SK-N-SH (cell line): ENCODE measurements at regions not wholly inside any gene's neighbourhood (a gene's known extent, or its start where the extent isn't known, plus 50 kb on each side); places are given as distances from the start of the nearest gene placed in this dataset.

ENCODE experiments used
- CTCF ChIA-PET: fragments of 300-600, 350-600 bp; formaldehyde crosslinking; extraction: SDS; loops from one replicate; lab custom pipeline; 2021; lab: Yijun Ruan, JAX
- POLR2A ChIA-PET: fragments of 350-600 bp; sonication (Branson Sonifier 250); formaldehyde crosslinking; extraction: SDS; loops from one replicate; lab custom pipeline; 2020; ENCODE audit warnings: antibody characterized with exemption, inconsistent platforms; lab: Yijun Ruan, JAX
- DNase-seq: peaks from one replicate; pipeline ENCODE4 v3.0.0; 2012
- H2AFZ ChIP-seq: fragments of 200-600 bp; sonication (generic); 2 replicates; pipeline ENCODE4 v1.8.1; 2016; ENCODE audit warnings: antibody characterized with exemption, mild to moderate bottlenecking, low read depth
- H3F3A ChIP-seq: fragments of 200-600 bp; sonication (generic); replicated peaks from 2 replicates; pipeline ENCODE3; 2016; ENCODE audit warnings: antibody characterized with exemption, mild to moderate bottlenecking; ENCODE audit not compliant: insufficient read depth
- H3K27ac ChIP-seq, 2 experiments: fragments of 200-500 bp in 1 of 2; fragments of 200-600 bp in 1 of 2; sonication (Bioruptor generic) in 1 of 2; sonication (generic), shearing (Covaris generic) in 1 of 2; 2 replicates each; pipeline versions ENCODE4 v1.5.1 to v1.6.1; 2014 to 2016; ENCODE audit warnings: low read depth in 2 of 2, inconsistent platforms in 1 of 2, low read length in 1 of 2, mild to moderate bottlenecking in 1 of 2, mixed read lengths in 1 of 2
- H3K27me3 ChIP-seq: fragments of 200-600 bp; sonication (generic), shearing (Covaris generic); 2 replicates; pipeline ENCODE4 v1.6.1; 2016; ENCODE audit warnings: mixed run types; ENCODE audit not compliant: insufficient read depth
- H3K36me3 ChIP-seq, 2 experiments: fragments of 200-500 bp in 1 of 2; fragments of 200-600 bp in 1 of 2; sonication (Bioruptor generic) in 1 of 2; sonication (generic) in 1 of 2; replicated peaks in 1 of 2; 2 replicates each; pipeline versions ENCODE3 to v1.5.1; 2014 to 2016; ENCODE audit warnings: low read length in 1 of 2, mild to moderate bottlenecking in 1 of 2; ENCODE audit not compliant: insufficient read depth in 2 of 2, control insufficient read depth in 1 of 2
- H3K4me1 ChIP-seq, 2 experiments: fragments of 200-500 bp in 1 of 2; fragments of 200-600 bp in 1 of 2; sonication (Bioruptor generic) in 1 of 2; sonication (generic), shearing (Covaris generic) in 1 of 2; 2 replicates each; pipeline versions ENCODE4 v1.5.1 to v1.6.1; 2014 to 2016; ENCODE audit warnings: low read depth in 1 of 2, low read length in 1 of 2, mixed run types in 1 of 2; ENCODE audit not compliant: insufficient read depth in 2 of 2, control insufficient read depth in 1 of 2
- H3K4me2 ChIP-seq: fragments of 200-600 bp; sonication (generic), shearing (Covaris generic); 2 replicates; pipeline ENCODE4 v1.6.1; 2017; ENCODE audit warnings: mixed run types
- H3K4me3 ChIP-seq, 2 experiments: fragments of 200-500 bp in 1 of 2; fragments of 200-600 bp in 1 of 2; sonication (Bioruptor generic) in 1 of 2; sonication (generic), shearing (Covaris generic) in 1 of 2; 2 replicates each; pipeline versions ENCODE4 v1.5.1 to v1.8.1; 2014 to 2016; ENCODE audit warnings: low read depth in 2 of 2, inconsistent platforms in 1 of 2, low read length in 1 of 2, mild to moderate bottlenecking in 1 of 2, mixed read lengths in 1 of 2, moderate library complexity in 1 of 2
- H3K79me2 ChIP-seq: fragments of 200-600 bp; sonication (generic); 2 replicates; pipeline ENCODE4 v1.8.1; 2017; ENCODE audit warnings: mild to moderate bottlenecking; ENCODE audit not compliant: insufficient read depth
- H3K9ac ChIP-seq: fragments of 200-600 bp; sonication (generic); 2 replicates; pipeline ENCODE4 v1.6.1; 2017; ENCODE audit warnings: mixed run types
- H3K9me2 ChIP-seq: fragments of 200-600 bp; sonication (generic); 2 replicates; pipeline ENCODE4 v1.6.1; 2017; ENCODE audit warnings: mixed run types
- H3K9me3 ChIP-seq: fragments of 200-600 bp; sonication (generic); 2 replicates; pipeline ENCODE4 v1.6.1; 2017; ENCODE audit warnings: mixed run types, mild to moderate bottlenecking, moderate library complexity
- H4K20me1 ChIP-seq: fragments of 200-600 bp; sonication (generic); 2 replicates; pipeline ENCODE4 v1.6.1; 2017; ENCODE audit warnings: mild to moderate bottlenecking, mixed run types; ENCODE audit not compliant: insufficient read depth
- CHD2 ChIP-seq: fragments of 150-350 bp; IDR thresholded peaks from 2 replicates; pipeline ENCODE4 v1.6.1; 2018; ENCODE audit warnings: low read length; ENCODE audit not compliant: partially characterized antibody
- CTCF ChIP-seq: fragments of 200-600 bp; sonication (generic); IDR thresholded peaks from 2 replicates; pipeline ENCODE4 v1.6.1; 2017; ENCODE audit warnings: antibody characterized with exemption, mild to moderate bottlenecking, moderate library complexity
- ELF1 ChIP-seq: IDR thresholded peaks from 2 replicates; pipeline ENCODE4 v1.4.0; 2012
- EP300 ChIP-seq, 2 experiments: IDR thresholded peaks; 2 replicates each; pipeline versions ENCODE4 v1.4.0 to v1.6.1; 2012; ENCODE audit warnings: borderline replicate concordance in 1 of 2, low read depth in 1 of 2, low read length in 1 of 2
- FOXJ3 ChIP-seq: sonication (generic); formaldehyde crosslinking; IDR thresholded peaks from 2 replicates; pipeline ENCODE4 v1.5.1; 2020; ENCODE audit warnings: mild to moderate bottlenecking, missing genetic modification reagents
- FOXM1 ChIP-seq: IDR thresholded peaks from 2 replicates; pipeline ENCODE4 v1.4.0; 2012; ENCODE audit warnings: low read depth, mild to moderate bottlenecking
- GABPA ChIP-seq: IDR thresholded peaks from 2 replicates; pipeline ENCODE4 v1.4.0; 2012; ENCODE audit warnings: low read depth, mild to moderate bottlenecking
- GATA2 ChIP-seq: sonication (generic); formaldehyde crosslinking; IDR thresholded peaks from 2 replicates; pipeline ENCODE4 v1.5.0; 2020; ENCODE audit warnings: mild to moderate bottlenecking, missing genetic modification reagents
- IRF3 ChIP-seq: fragments of 150-350 bp; IDR thresholded peaks from 2 replicates; pipeline ENCODE4 v1.6.1; 2016; ENCODE audit warnings: mild to moderate bottlenecking, low read depth, low read length
- JUND ChIP-seq: IDR thresholded peaks from 2 replicates; pipeline ENCODE4 v1.4.0; 2012
- MEF2A ChIP-seq: IDR thresholded peaks from 2 replicates; pipeline ENCODE4 v1.4.0; 2012; ENCODE audit warnings: low read depth, borderline replicate concordance
- MXI1 ChIP-seq: IDR thresholded peaks from 2 replicates; pipeline ENCODE4 v1.6.1; 2012; ENCODE audit warnings: mild to moderate bottlenecking, low read depth, low read length, improper control_type of control experiment
- NFIC ChIP-seq: IDR thresholded peaks from 2 replicates; pipeline ENCODE4 v1.4.0; 2012; ENCODE audit warnings: borderline replicate concordance
- RXRA ChIP-seq: IDR thresholded peaks from 2 replicates; pipeline ENCODE4 v1.4.0; 2012; ENCODE audit warnings: low read depth, mild to moderate bottlenecking, borderline replicate concordance
- SMC3 ChIP-seq: IDR thresholded peaks from 2 replicates; pipeline ENCODE4 v1.6.1; 2012; ENCODE audit warnings: low read depth, low read length, improper control_type of control experiment
- TCF12 ChIP-seq: IDR thresholded peaks from 2 replicates; pipeline ENCODE4 v1.4.0; 2012
- TEAD4 ChIP-seq: IDR thresholded peaks from 2 replicates; pipeline ENCODE4 v1.4.0; 2012; ENCODE audit warnings: mild to moderate bottlenecking, borderline replicate concordance; ENCODE audit not compliant: insufficient read depth
- USF2 ChIP-seq: fragments of 150-350 bp; IDR thresholded peaks from 2 replicates; pipeline ENCODE4 v1.6.1; 2017; ENCODE audit warnings: antibody characterized with exemption, low read length, low read depth, borderline replicate concordance
- YY1 ChIP-seq: IDR thresholded peaks from 2 replicates; pipeline ENCODE4 v1.4.0; 2012; ENCODE audit warnings: low read depth, mild to moderate bottlenecking
- ZBTB33 ChIP-seq: IDR thresholded peaks from 2 replicates; pipeline ENCODE4 v1.4.0; 2012; ENCODE audit warnings: low read depth, borderline replicate concordance

GRCh38 chr10:74775099-74775498 lies 51.3 kb upstream of the KAT6B start:
- CTCF ChIA-PET: no interaction called here
- Histone ChIP-seq H3K9me2 (no peaks in the 10 kb centered on the region), H3K36me3 (no peaks in the 10 kb centered on the region), H3K4me1 (no peaks in the 10 kb centered on the region), H4K20me1 (no peaks in the 10 kb centered on the region), H3K4me3 (no peak overlapping the region), H3K27ac (no peak overlapping the region), H3K9ac (no peak overlapping the region), H2AFZ (no peak overlapping the region), H3F3A (no peaks in the 10 kb centered on the region), H3K27me3 (no peaks in the 10 kb centered on the region), H3K79me2 (no peaks in the 10 kb centered on the region), H3K9me3 (peaks cover 6% of the 10 kb centered on the region; the same call in 1 of the 2 replicates), H3K4me2 (no peak overlapping the region)
- no peak for DNase-seq
- no peak for TF ChIP-seq RXRA
- no peak for TF ChIP-seq JUND
- TF ChIP-seq GATA2 (CRISPR knock-in tag): no peak
- no peak for TF ChIP-seq MXI1
- no peak for TF ChIP-seq TEAD4
- no peak for TF ChIP-seq FOXM1
- no peak for TF ChIP-seq IRF3
- TF ChIP-seq USF2: no peak
- no peak for TF ChIP-seq CHD2
- TF ChIP-seq GABPA: no peak
- TF ChIP-seq ZBTB33: no peak
- no peak for TF ChIP-seq TCF12
- TF ChIP-seq CTCF: no peak
- TF ChIP-seq YY1: no peak
- no peak for TF ChIP-seq ELF1
- no peak for TF ChIP-seq FOXJ3 (CRISPR knock-in tag)
- TF ChIP-seq EP300 (IDR thresholded peaks at IDR 0.05; ENCODE audit: borderline replicate concordance in 1 of 2, low read depth in 1 of 2, low read length in 1 of 2): no peak
- no peak for TF ChIP-seq NFIC
- no peak for TF ChIP-seq SMC3
- no peak for TF ChIP-seq MEF2A
- POLR2A ChIA-PET: no interaction called here
